ENCODE measurements at regions not wholly inside any gene's neighbourhood (a gene's known extent, or its start where the extent isn't known, plus 50 kb on each side); places are given as distances from the start of the nearest gene placed in this dataset.

DNA sequence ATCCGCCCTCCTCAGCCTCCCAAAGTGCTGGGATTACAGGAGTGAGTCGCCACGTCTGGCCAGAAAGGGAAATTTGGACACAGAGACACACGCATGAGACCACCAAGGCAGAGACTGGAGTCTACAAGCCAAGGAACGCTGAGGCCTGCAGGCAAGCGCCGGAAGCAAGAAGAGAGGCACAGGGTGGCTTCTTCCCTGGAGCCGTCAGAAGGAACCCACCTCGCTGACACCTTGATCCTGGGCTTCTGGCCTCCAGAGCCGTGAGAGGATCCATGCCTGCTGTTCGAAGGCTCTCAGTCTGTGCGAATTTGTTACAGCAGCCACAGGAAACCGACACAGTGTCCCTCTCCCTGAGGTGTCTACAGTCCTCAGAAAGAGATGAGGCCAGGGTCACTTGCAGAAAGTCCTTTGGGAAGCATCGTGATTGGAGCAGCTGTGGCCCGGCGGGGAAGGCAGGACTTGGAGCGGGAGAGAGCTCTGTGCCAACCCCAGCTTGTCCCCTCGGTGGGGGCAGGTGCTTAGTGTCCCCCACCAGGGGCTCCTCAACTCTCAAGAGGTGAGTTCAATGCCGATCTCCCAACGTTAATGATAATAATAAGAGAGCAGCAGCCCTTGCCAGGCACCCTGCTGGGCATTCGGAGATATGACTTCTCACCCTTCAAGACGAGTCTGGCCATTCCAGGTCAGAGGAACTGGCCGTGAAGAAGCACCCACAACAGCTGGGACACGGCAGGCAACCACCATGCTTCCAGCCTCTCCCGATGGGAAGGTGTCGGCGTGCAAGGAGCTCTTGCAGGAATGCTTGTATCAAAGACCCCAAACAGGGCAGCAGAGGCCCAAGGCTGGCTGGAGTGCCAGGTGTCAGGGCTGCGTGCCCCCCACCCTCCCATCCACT, 68.4 kb upstream of the TNRC6C start:
- TF ChIP-seq ZNF175 (CRISPR knock-in tag; IDR thresholded peaks at IDR 0.05; ENCODE audit: low read depth), result no peak
- no peak for TF ChIP-seq ZFX (CRISPR knock-in tag; IDR thresholded peaks at IDR 0.05)
- TF ChIP-seq, protein P1, sequence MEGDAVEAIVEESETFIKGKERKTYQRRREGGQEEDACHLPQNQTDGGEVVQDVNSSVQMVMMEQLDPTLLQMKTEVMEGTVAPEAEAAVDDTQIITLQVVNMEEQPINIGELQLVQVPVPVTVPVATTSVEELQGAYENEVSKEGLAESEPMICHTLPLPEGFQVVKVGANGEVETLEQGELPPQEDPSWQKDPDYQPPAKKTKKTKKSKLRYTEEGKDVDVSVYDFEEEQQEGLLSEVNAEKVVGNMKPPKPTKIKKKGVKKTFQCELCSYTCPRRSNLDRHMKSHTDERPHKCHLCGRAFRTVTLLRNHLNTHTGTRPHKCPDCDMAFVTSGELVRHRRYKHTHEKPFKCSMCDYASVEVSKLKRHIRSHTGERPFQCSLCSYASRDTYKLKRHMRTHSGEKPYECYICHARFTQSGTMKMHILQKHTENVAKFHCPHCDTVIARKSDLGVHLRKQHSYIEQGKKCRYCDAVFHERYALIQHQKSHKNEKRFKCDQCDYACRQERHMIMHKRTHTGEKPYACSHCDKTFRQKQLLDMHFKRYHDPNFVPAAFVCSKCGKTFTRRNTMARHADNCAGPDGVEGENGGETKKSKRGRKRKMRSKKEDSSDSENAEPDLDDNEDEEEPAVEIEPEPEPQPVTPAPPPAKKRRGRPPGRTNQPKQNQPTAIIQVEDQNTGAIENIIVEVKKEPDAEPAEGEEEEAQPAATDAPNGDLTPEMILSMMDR (IDR thresholded peaks at IDR 0.05 in 2 of 3, conservative IDR thresholded peaks at IDR 0.05 in 1 of 3; ENCODE audit: insufficient read depth in 2 of 3, low read depth in 1 of 3, low read length in 3 of 3), result no peak
- no peak for TF ChIP-seq TAF1 (IDR thresholded peaks at IDR 0.05; ENCODE audit: control insufficient read depth, extremely low read depth, insufficient read depth, low read length, severe bottlenecking)
- TF ChIP-seq, protein P2, sequence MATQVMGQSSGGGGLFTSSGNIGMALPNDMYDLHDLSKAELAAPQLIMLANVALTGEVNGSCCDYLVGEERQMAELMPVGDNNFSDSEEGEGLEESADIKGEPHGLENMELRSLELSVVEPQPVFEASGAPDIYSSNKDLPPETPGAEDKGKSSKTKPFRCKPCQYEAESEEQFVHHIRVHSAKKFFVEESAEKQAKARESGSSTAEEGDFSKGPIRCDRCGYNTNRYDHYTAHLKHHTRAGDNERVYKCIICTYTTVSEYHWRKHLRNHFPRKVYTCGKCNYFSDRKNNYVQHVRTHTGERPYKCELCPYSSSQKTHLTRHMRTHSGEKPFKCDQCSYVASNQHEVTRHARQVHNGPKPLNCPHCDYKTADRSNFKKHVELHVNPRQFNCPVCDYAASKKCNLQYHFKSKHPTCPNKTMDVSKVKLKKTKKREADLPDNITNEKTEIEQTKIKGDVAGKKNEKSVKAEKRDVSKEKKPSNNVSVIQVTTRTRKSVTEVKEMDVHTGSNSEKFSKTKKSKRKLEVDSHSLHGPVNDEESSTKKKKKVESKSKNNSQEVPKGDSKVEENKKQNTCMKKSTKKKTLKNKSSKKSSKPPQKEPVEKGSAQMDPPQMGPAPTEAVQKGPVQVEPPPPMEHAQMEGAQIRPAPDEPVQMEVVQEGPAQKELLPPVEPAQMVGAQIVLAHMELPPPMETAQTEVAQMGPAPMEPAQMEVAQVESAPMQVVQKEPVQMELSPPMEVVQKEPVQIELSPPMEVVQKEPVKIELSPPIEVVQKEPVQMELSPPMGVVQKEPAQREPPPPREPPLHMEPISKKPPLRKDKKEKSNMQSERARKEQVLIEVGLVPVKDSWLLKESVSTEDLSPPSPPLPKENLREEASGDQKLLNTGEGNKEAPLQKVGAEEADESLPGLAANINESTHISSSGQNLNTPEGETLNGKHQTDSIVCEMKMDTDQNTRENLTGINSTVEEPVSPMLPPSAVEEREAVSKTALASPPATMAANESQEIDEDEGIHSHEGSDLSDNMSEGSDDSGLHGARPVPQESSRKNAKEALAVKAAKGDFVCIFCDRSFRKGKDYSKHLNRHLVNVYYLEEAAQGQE (IDR thresholded peaks at IDR 0.05; ENCODE audit: borderline replicate concordance), result no peak
- TF ChIP-seq, protein P2 (CRISPR knock-in tag; IDR thresholded peaks at IDR 0.05; ENCODE audit: low read depth), result no peak
- no peak for TF ChIP-seq ZNF23 (CRISPR knock-in tag; IDR thresholded peaks at IDR 0.05)
- no peak for TF ChIP-seq CEBPB (tag; IDR thresholded peaks at IDR 0.05)
- TF ChIP-seq IRF2 (CRISPR knock-in tag; IDR thresholded peaks at IDR 0.05), result no peak
- TF ChIP-seq SRSF9 (IDR thresholded peaks at IDR 0.05; ENCODE audit: borderline replicate concordance, low read depth, low read length), result no peak
- TF ChIP-seq, protein P3, sequence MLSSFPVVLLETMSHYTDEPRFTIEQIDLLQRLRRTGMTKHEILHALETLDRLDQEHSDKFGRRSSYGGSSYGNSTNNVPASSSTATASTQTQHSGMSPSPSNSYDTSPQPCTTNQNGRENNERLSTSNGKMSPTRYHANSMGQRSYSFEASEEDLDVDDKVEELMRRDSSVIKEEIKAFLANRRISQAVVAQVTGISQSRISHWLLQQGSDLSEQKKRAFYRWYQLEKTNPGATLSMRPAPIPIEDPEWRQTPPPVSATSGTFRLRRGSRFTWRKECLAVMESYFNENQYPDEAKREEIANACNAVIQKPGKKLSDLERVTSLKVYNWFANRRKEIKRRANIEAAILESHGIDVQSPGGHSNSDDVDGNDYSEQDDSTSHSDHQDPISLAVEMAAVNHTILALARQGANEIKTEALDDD (IDR thresholded peaks at IDR 0.05), result no peak
- no peak for TF ChIP-seq BHLHE40 (IDR thresholded peaks at IDR 0.05; ENCODE audit: low read length)
- TF ChIP-seq RFX5 (IDR thresholded peaks at IDR 0.05; ENCODE audit: low read depth, low read length), result no peak
- no peak for TF ChIP-seq ZBTB8A (IDR thresholded peaks at IDR 0.05; ENCODE audit: partially characterized antibody)
- TF ChIP-seq ESRRA (IDR thresholded peaks at IDR 0.05; ENCODE audit: borderline replicate concordance, low read depth), result no peak
